Skeletal muscle satellite cell (primary cell): ENCODE measurements at regions not wholly inside any gene's neighbourhood (a gene's known extent, or its start where the extent isn't known, plus 50 kb on each side); places are given as distances from the start of the nearest gene placed in this dataset.
"Not testable (repeated sequence)": the region's sequence is repeated elsewhere in the genome, so short reads cannot be mapped to it uniquely, and the experiment has no call there.

Experiments
- H3K27me3 ChIP-seq: 2 replicates; pipeline ENCODE4 v1.7.0; 2013; ENCODE audit warnings: low read length; ENCODE audit not compliant: control insufficient read depth, insufficient read depth
- H3K36me3 ChIP-seq: 2 replicates; pipeline ENCODE4 v1.7.0; 2013; ENCODE audit warnings: mild to moderate bottlenecking, control low read depth, low read length; ENCODE audit not compliant: insufficient read depth
- H3K4me1 ChIP-seq: 2 replicates; pipeline ENCODE4 v1.7.0; 2013; ENCODE audit warnings: low read length; ENCODE audit not compliant: control insufficient read depth, insufficient read depth
- H3K4me2 ChIP-seq: 2 replicates; pipeline ENCODE4 v1.7.0; 2013; ENCODE audit warnings: mild to moderate bottlenecking, low read length
- H3K4me3 ChIP-seq: 2 replicates; pipeline ENCODE4 v1.7.0; 2013; ENCODE audit warnings: low read length
- H3K9ac ChIP-seq: 2 replicates; pipeline ENCODE4 v1.7.0; 2013; ENCODE audit warnings: mild to moderate bottlenecking, low read depth, low read length, moderate library complexity
- H3K9me3 ChIP-seq: replicated peaks from 2 replicates; pipeline ENCODE4 v1.7.0; 2013; ENCODE audit warnings: mild to moderate bottlenecking, control low read depth, low read length

DNA sequence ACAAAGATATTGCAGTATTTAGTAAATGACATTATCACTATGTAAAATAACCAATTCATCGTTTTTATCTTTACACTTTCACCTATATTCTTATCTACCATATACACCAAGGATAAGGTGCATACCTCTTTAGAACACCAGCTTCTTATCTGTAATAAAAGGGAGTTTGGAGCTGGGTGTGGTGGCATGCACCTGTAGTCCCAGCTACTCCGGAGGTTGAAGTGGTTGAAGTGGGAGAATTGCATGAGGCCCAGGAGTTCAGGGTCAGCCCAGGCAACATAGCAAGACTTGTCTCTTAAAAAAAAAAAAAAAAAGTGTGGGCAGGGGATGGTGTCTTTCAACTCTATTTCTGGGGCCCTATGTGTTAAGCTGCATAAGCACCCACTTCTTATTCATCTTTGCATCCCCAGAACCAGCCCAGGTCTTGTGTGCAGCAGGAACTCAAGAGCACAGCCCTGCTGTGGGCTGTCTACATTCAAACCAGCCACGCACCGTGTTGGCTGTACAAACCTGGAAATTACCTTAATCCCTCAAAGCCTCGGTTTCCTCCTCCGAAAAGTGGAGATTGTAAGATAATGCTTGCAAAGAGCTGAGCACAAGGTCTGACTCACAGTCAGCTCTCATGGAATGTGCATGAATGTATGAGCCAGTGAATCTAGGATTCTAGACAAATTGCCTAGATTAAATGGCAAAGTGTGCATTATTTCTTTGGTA is 256.6 kb upstream of the FOXN3 start:
- H3K4me2 ChIP-seq: no peak overlapping the region
- no peaks in the 10 kb centered on the region for H3K36me3 ChIP-seq
- H3K27me3 ChIP-seq: no peaks in the 10 kb centered on the region
- no peaks in the 10 kb centered on the region for H3K9me3 ChIP-seq
- H3K4me1 ChIP-seq: no peaks in the 10 kb centered on the region
- no peak overlapping the region for H3K4me3 ChIP-seq
- H3K9ac ChIP-seq: no peak overlapping the region

GRCh38 chr14:89672636-89673511 is 255.8 kb upstream of the FOXN3 start:
- Histone ChIP-seq H3K4me1 (no peaks in the 10 kb centered on the region), H3K4me2 (no peak overlapping the region), H3K9me3 (no peaks in the 10 kb centered on the region), H3K4me3 (no peak overlapping the region), H3K36me3 (no peaks in the 10 kb centered on the region), H3K27me3 (no peaks in the 10 kb centered on the region), H3K9ac (no peak overlapping the region)

- Histone ChIP-seq H3K9ac (no peak overlapping the region), H3K4me3 (no peak overlapping the region), H3K36me3 (no peaks in the 10 kb centered on the region), H3K9me3 (no peaks in the 10 kb centered on the region), H3K4me2 (no peak overlapping the region), H3K4me1 (no peaks in the 10 kb centered on the region), H3K27me3 (no peaks in the 10 kb centered on the region)
Measured at GRCh38 chr14:89669193-89669592, 252.2 kb upstream of the FOXN3 start.

DNA sequence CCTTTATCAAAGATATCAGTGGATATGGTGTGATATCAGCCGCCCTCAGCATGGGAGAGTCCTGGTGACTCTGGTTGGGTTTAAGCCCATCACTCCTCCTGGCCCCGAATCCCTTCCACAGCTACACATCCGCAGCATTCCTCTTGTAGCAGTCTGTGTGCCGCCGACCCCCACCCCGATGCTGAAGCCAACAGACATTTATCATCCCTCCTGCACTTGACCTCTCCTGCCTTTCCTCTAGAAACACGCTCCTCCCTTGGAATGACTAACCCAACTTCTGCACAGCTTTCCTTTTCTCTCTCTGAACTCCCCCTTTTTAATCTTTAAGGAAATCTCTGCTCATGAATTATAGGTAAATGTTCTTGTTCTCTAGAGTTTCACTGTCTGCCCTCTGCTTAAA is 250.9 kb upstream of the FOXN3 start:
- Histone ChIP-seq H3K4me3 (no peak overlapping the region), H3K9ac (no peak overlapping the region), H3K4me1 (no peaks in the 10 kb centered on the region), H3K4me2 (no peak overlapping the region), H3K27me3 (no peaks in the 10 kb centered on the region), H3K36me3 (no peaks in the 10 kb centered on the region), H3K9me3 (no peaks in the 10 kb centered on the region)

DNA sequence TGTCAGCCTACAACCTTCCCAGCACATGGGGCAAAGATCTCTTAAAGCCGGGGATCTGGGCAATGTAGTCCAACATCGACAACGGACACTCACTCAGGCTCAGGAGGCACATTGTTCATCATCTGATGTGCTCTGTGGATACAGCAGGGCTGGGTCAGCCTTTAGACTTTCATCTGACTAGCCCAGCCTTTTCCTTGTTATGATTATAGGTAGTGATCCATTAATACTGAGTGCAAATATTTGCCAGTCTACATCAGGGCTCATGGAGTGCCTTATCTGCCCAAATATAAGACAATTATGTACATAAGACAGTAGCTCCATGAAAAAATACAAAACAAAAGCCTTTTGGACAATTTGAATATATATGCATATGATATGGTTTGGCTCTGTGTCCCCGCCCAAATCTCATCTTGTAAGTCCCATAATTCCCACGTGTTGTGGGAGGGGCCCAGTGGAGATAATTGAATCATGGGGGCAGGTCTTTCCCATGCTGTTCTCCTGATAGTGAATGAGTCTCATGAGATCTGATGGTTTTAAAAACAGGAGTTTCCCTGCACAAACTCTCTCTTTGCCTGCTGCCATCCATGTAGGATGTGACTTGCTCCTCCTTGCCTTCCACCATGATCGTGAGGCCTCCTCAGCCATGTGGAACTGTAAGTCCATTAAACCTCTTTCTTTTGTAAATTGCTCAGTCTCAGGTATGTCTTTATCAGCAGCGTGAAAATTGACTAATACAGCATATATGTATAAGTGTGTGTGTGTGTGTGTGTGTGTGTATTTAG is 248.5 kb upstream of the FOXN3 start:
- H3K9ac ChIP-seq, H3K4me2 ChIP-seq, H3K4me3 ChIP-seq, H3K4me1 ChIP-seq, H3K27me3 ChIP-seq, H3K9me3 ChIP-seq, H3K36me3 ChIP-seq: not testable (repeated sequence)

GRCh38 chr14:89661392-89661791 is 244.4 kb upstream of the FOXN3 start:
- Histone ChIP-seq H3K36me3 (no peaks in the 10 kb centered on the region), H3K4me1 (peaks cover 9% of the 10 kb centered on the region), H3K9me3 (no peaks in the 10 kb centered on the region), H3K4me2 (no peak overlapping the region), H3K27me3 (no peaks in the 10 kb centered on the region), H3K4me3 (no peak overlapping the region), H3K9ac (no peak overlapping the region)

DNA sequence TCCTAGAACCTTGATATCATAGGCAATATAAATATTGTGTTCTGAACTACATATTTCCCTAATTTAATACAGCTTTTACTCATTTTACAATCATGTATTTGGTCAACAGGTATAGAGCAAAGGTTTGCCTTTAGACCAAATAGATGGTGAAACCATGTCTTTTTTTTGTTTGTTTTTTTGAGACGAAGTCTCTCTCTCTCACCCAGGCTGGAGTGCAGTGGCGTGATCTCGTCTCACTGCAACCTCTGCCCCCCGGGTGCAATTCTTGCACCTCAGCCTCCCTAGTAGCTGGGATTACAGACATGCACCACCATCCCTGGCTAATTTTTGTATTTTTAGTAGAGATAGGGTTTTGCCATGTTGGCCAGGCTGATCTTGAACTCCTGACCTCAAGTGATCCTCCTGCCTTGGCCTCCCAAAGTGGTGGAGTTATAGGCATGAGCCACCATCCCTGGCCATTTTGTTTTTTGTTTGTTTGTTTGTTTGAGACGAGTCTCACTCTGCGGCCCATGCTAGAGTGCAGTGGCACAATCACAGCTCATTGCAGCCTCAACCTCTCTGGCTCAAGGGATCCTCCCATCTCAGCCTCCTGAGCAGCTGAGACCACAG is 243.7 kb upstream of the FOXN3 start:
- not testable (repeated sequence) for H3K9ac ChIP-seq, H3K36me3 ChIP-seq, H3K4me1 ChIP-seq, H3K4me3 ChIP-seq, H3K27me3 ChIP-seq, H3K9me3 ChIP-seq
- H3K4me2 ChIP-seq: peak overlapping the region; percentile 69

- Histone ChIP-seq H3K27me3 (no peaks in the 10 kb centered on the region), H3K9me3 (no peaks in the 10 kb centered on the region), H3K36me3 (no peaks in the 10 kb centered on the region), H3K9ac (peak overlapping the region; percentile 39), H3K4me1 (peaks cover 9% of the 10 kb centered on the region), H3K4me2 (peak overlapping the region; percentile 69), H3K4me3 (peak overlapping the region; percentile 33)
Measured at GRCh38 chr14:89660166-89660565, 243.1 kb upstream of the FOXN3 start.

GRCh38 chr14:89658977-89659670 is 242.1 kb upstream of the FOXN3 start:
- Histone ChIP-seq H3K4me1 (peaks cover 9% of the 10 kb centered on the region), H3K4me3 (no peak overlapping the region), H3K27me3 (no peaks in the 10 kb centered on the region), H3K4me2 (no peak overlapping the region), H3K9me3 (no peaks in the 10 kb centered on the region), H3K9ac (no peak overlapping the region), H3K36me3 (no peaks in the 10 kb centered on the region)

- H3K4me1 ChIP-seq: peaks cover 9% of the 10 kb centered on the region
- no peak overlapping the region for H3K4me2 ChIP-seq
- H3K27me3 ChIP-seq: no peaks in the 10 kb centered on the region
- H3K9me3 ChIP-seq: no peaks in the 10 kb centered on the region
- no peak overlapping the region for H3K9ac ChIP-seq
- no peaks in the 10 kb centered on the region for H3K36me3 ChIP-seq
- no peak overlapping the region for H3K4me3 ChIP-seq
Measured at GRCh38 chr14:89657014-89657413, 240.0 kb upstream of the FOXN3 start.

- H3K27me3 ChIP-seq: no peaks in the 10 kb centered on the region
Measured at GRCh38 chr14:89654998-89655397, 238.0 kb upstream of the FOXN3 start.

More at GRCh38 chr14:89654998-89655397, 238.0 kb upstream of the FOXN3 start:
- Histone ChIP-seq H3K4me3 (no peak overlapping the region), H3K36me3 (no peaks in the 10 kb centered on the region), H3K9ac (no peak overlapping the region), H3K9me3 (no peaks in the 10 kb centered on the region), H3K4me1 (peaks cover 10% of the 10 kb centered on the region), H3K4me2 (no peak overlapping the region)
